Glomerular visceral epithelial cell (primary cell): ENCODE measurements at regions not wholly inside any gene's neighbourhood (a gene's known extent, or its start where the extent isn't known, plus 50 kb on each side); places are given as distances from the start of the nearest gene placed in this dataset.

Experiments
- DNase-seq: peaks from one replicate; pipeline ENCODE4 v3.0.0-alpha.2; 2016; ENCODE audit errors: extremely low spot score

DNA sequence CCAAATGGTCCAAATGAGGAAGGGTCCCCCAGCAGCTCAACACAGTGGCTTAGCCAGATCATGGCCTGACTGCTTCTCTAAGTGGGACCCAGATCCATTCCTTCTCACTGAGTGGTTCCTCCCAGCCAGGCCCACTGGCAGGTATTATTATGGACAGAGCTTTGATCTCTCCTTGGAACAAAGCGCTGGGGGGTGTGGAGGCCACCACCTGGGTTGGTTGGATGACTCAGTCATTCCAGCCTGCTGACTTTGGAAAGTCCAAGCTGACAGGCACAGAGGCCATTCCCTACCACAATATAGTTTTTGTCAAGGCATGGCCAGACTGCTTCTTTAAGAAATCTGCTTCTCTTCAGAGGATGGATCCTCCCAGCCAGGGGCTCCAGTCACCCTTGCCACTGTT, 341.1 kb downstream of the BTG1 start:
- peak; percentile 60 for DNase-seq

DNA sequence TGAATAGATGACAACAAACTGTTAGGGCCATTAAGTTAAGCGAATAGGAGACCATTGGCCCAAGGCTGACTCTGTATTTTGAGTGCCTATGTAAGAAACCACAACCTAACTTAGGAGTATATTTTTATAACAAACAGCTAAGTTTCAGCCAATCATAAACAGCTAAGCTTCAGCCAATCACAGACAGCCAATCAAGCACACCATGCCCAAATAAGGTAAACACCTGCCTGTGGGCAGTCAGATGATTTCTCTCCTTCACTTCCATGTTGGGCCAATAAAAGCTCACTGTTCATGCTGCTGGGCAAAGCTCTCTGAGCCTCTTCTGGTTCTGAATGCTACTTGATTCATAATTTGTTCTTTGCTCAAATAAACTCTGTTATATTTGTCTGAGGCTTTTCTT, 344.6 kb downstream of the BTG1 start:
- no peak for DNase-seq

DNA sequence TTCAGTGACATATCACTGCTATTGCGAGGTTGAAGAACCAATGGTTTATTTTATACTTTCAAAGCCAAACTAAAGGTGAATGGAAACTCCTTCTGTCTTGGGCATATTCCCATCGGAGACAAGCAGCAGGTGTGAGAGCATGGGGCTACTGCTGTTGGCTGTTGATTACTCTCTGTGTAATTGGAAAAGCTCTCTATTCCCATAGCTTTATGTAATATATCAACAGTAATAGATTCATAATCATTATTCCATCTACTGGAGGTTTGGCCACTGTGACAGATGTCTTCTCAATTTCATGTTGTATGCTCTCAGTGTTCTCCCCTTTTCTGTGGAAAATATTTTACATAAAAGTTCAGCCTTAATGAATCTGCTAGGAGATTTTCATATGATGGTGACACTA, 352.0 kb downstream of the BTG1 start:
- DNase-seq = no peak

DNA sequence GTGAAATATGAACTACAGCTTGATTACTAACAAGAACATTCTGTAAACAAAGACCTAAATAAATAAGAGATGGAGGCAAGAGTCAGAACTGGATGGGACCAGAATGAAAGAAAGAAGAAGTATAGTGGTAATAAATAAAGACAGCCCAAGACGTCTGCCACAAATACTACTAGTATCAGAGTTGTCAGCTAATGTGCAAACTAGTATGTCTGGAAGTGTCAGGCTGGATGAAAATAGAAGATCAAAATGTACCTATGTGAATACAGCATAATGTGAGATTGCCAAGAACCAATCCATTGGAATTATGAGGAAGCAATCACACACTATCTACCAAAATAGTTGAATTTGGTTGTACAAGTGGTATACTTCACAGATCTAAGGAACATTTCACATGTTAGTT, 353.0 kb downstream of the BTG1 start:
- no peak for DNase-seq

DNA sequence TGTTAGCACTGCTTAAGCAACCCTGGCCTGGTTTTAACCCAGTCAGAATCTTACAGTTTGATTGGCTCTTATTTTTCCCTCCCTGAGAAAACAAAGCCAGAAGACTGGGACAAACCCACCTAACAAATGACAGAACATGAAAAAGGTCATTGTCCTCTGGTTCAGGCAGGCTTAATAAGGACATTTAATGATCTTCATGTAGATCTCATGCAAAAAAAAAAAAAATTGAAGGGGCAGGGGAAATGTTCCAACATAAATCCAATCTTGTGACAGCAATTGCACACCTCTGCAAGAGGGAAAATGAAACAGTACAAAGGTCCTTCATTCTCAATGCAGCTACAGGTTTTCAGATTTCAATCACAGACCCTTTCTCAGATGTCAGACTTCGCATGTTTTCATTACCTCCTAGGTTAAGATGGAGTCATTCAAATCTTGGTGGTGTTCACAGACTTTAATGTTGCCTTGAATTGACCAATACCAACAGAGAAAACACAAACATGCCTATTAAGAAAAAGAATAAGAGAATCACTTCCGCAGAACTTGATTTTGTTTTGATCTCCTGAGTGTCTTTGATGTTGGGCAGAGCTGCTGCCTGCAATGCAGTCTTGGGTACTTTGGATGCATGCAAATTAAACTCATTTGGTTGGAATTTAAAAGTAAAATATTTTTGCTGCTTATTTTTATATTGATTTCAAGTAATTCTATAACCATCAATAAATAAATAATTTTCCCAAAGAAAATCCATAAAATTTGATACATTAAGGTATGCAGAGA, 359.0 kb downstream of the BTG1 start:
- no peak for DNase-seq

DNA sequence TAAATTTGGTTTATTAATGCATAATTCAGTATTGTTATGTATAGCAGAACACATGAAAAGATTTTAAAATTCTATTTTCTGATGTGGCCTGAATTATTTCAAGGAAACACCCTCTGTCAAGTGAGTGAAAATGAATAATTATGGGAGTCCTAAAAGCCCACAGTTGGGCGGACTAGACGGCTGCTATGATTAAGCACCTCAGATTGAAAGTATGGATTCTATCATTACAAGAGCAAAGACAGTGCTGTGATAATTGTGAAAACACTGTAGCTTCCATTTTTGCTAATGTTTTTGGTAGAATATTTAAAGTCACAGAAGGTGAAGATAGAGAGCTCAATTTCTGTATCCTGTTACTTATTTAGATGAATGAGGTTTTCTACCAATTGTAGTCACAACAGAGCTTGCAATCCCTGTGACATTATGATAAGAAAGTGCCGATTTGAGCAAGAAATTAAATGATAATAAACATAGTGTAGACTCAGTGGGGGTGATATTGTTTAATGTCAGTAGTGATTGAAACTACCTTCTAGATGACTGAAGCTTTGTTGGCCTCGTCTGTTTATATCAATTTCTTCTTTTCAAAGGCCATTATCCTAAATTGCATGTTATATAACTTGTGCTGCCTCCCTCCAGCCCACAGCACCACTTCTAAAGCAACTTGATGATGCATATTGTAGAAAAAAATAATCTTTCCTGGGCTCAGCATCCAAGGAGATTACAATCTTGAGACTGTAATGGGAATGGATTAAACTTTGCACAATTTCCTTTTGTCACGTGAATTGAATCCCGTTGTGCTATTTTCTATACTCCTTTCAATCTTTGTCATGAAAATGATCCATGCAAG, 359.8 kb downstream of the BTG1 start:
- DNase-seq = no peak

DNA sequence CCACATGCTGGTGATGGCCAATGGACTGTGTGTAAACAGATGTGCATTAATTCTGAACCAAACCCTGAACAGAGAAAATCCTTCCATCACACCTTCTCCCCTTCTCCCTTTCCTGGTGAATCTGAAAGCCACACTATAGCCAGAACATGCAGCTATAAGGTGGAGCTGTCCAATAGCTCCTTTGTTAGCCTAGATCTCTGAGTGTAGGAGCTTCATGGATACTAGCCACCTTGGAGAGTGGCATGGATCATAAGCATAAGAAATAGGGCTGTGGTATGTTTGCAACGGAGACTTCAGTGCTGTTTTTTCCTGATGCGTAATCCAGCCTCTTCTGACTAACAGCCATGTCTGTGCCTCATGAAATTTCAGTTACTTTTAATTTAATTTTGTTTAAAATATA, 364.5 kb downstream of the BTG1 start:
- no peak for DNase-seq

DNA sequence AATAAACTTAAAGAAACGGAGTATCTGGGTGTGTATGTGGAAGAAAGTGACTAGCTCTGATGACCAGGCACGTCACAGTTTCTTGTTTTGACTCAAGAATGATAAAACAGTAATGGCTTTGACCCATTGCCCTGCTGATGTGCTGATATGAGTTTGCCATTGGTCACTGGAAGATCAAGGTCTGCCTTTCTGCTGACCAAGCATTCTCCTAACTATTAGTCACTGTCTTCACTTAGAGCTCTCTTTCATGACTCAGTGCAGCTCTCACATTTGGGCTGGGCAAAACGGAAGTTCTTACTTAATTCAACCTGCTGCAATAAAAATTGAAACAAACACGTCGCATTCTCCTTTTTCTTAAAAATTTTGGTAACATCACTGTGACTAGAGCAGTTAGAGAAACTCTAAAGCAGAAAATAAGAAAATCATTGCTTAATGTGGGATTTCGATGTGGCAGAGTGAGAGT, 366.7 kb downstream of the BTG1 start:
- peak; percentile 80 for DNase-seq

DNA sequence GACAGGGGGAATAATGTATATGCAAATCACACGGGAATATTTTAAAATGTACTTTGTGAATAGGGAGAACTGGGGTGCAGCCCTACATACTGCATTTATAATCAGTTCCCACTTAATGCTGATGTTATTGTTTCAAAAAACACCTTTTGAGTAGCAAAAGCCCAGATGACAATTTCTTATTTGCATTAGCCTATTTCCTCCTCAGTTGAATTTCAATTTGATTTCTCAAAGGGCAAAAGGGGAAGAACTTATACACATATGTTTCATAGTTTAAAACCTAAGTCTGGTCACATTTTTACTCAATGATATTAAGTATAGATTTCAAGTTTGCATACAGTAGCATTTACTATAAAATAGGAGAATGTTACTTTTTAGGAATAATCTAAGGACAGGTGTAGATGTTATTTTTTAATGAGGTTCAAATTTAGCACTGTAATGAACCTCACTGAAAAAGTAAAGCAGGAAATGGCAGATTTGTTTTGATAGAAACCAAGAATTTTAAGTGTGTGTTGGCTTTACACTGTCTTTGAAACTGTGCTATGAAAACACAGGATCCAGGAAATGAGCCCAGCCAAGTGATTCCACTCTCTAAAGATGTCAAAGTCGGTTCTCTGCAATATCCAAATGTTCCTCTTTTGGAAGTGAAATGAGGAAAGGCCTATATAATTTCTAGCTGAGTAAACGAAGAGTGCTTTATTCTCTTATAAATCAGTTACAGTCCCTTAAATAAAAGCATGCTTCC, 367.4 kb downstream of the BTG1 start:
- DNase-seq = no peak

DNA sequence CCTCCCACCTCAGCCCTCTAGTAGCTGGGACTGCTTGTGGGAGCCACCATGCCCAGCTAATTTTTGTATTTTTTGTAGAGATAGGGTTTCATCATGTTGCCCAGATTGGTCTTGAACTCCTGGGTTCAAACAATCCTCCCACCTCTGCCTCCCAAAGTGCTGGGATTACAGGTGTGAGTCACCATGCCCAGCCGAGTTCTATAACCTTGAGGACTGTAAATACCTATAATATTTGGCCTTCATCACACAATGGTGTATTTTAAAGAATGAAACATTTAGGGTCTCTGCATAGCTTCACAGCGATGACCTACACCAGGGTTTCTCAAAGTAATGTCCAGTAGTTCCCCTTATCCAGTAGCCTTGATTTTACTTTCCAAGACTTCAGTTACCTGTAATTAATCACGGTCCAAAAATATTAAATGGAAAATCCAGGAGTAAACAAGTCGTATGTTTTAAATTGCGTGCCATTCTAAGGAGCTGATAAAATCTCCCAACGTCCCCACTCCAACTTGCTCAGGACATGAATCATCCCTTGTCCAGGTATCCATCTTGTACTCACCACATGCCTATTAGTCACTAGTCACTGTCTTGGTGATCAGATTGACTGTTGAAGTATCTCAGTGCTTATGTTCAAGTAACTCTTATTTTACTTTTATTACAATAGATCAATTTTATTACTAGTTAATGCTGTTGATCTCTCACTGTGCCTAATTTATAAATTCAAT, 368.2 kb downstream of the BTG1 start:
- DNase-seq = peak; percentile 9

DNA sequence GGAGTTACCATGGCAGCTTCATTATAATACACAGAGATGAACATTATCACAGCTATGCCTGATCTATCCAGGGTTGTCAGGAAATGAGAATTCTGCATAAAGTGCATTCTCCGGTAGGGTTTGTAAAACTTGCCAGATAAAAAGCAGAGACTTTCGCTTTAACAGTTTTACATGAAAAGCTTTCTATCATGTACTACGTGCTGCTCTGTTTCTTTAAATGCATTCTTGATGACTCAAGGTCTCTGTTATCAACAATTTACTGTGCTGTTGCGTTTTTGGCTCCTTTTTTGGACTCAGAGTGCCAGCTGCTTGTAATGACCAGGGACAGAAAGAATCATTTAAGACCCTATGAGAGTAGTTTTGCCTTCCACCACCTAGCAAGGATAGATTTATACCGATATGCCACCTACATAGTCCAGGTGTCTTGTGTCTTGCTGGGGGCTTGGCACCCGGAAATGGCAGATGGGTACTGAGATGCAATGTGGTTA, 371.2 kb downstream of the BTG1 start:
- no peak for DNase-seq

DNA sequence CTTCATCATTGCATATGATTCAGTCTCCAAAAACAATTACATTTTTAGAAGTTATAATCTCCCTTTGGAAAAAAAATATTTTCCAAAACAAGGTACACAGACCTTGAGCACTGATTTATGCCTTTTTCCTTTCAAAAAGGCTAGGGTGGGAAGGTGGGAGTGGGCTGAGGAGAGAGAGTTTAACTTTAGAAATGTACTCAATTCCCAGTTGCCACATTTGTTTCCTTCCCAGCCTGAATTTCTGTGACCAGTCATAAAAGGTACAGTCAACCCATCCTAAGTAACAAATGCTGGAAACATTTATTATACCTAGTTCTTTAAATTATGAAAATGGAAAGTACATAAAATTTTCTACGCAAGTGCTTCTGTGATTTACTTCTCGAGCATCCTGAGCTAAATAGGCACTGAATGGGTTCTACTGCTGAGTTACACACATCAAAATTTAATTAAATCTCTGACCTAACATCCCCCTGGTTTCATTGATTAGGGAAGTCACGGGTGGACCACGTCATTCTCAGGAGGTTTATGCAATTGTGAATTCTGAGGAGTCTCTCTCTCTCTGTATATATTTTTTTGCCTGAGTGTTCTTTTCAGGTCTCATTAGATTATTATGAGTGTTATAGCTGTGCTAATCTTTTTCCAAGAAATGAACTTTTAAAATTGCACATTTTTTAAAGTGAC, 371.8 kb downstream of the BTG1 start:
- DNase-seq = no peak

DNA sequence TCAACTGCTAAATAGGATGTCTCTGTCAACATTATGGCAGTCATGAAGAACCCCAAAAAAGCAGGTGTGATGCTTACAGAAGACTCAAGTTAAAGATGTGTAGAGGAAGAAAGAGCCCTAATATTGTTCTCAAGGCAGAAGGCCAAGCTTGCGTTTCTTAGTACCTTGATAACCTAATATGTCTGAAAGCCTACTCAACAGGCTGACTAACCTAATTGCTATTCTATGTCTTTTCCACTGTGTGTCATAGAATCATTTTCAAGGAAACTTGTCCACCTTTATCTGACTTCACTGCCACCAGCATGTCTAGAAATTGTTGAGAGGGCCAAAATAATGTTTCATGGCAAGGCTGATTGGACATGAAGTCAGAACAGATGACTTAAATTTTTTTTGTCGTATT, 373.2 kb downstream of the BTG1 start:
- no peak for DNase-seq

DNA sequence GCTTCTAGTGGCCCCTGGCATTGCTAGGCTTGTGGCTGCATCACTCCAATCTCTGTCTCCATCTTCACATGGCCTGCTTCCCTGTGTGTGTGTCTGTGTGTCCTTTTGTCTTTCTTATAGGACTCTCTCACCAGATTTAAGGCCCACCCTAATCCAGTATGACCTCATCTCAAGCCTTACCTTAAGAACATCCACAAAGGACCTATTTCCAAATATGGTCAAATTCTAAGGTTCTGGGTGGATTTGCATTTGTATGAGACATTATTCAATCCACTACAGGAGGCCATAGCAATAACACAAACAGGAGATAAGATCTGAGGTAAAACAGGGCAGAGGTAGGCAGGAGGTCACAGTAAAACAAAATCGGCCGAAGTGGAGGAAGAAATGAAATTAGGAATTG, 375.9 kb downstream of the BTG1 start:
- no peak for DNase-seq

DNA sequence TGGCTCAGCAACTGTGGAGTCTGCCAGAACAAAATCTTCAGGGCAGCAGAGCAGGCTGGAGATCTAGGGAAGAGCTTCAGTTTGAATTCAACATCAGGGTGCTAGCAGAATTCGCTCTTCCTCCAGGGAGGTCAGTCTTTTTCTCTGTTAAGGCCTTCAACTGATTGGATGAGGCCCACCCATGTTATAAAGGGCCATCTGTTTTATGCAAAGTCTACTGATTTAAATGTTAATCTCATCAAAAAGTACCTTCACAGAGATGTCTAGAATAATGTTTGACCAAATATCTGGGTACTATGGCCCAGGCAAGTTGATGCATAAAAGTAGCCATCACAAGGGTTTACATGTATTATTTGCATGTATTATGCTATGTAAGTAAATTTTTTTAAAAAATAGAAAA, 378.4 kb downstream of the BTG1 start:
- no peak for DNase-seq

DNA sequence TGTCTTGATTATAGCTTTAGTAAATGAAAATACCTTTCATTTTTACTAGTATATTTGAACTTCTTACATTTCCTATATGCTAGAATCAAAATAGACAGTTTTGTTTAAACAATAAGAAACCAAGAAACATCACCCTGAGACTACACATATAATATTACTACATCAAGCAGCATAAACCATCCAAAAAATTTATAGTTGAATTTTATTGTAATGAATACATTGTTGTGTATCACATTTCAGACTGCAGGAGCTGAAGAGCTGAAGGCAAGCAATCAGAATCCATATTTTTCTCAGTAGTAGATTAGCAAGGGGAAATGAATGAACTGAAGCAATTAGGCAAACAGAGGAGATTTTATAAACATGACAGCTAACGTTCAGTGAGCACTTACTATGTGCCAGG, 379.2 kb downstream of the BTG1 start:
- DNase-seq = no peak

DNA sequence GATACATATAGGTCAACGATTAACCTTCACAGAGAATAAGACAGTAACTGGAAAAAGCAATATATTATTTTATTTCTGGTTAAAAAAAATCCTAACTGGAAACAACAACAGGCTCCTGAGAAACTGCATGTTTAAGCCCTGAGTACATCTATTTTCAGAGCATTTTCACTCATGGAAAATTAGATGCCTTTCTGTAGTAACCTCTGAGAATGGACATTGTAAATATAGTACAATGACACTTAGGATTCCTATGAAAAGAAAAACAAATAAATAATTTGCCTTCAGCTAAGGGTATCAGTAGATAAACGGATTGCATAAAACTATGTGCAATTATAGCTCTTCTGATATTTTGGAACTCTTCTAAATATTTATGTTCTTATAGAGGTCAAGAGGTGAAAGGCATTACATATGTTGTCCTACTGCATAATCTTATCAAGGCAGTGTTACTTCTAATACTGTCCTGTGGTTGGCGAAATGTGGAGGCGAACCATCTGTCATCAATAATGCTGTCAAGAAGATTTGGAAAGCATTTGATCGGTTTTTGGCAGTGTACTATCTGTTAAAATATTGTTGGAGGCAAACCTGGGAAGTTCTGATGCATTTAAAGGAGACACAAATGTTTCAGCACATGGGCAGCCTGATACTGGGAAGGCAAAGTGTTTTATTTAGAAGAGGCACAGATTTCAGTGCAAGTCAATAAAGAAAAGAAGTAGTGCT, 381.8 kb downstream of the BTG1 start:
- no peak for DNase-seq

DNA sequence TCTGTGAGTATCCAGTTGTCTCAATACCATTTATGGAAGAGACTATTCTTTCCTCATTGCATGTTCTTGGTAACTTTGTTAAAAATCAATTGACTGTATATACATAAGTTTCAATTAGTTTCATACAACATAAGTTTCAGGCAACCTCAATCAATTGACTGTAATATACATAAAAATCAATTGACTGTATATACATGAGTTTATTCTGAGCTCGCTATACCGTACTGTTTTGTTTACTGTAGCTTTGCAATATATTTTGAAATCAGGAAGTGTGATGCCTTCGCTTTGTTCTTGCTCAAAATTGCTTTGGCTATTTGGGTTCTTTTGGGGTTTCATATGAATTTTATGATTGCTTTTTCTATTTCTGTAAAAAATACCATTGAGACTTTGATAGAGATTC, 392.0 kb downstream of the BTG1 start:
- DNase-seq = no peak

DNA sequence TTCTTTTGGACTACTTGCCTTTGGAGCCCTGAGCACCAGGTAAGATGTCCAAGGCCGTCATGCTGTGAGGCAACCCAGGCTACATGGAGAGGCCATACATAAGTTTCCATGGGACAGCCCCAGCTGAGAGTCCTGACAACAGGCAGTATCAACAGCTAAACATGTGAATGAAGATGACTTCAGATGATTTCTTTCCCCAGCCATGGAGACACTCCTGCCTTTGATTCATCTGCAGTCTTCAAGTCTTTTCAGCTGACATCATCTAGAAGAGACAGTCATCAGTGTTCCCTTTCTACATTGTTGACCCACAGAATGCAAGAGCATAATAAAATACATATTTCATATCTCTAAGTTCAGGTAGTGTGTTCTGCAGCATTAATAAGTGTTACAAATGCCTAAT, 398.7 kb downstream of the BTG1 start:
- no peak for DNase-seq

DNA sequence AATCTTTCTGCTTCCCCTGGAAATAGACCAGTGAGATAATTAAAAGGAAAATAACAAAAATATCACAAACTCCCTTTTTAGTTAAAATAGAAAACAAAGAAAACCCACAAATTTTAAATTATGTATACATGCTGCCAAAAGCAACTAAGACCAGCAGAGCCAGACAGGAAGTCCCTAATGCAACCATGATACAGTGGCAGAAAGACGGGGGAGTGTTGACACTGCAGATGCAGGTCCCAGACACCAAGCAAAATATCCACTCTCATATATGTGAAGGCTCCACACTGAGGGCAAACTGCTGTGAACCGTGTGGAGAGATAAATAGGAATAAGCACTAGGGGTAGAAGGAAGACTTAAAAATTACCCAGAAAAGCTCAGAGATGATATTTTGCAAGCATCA, 401.0 kb downstream of the BTG1 start:
- DNase-seq = no peak
